GM21360 (cell line): ENCODE measurements at regions not wholly inside any gene's neighbourhood (a gene's known extent, or its start where the extent isn't known, plus 50 kb on each side); places are given as distances from the start of the nearest gene placed in this dataset.

ENCODE experiments used
- ATAC-seq: cut with Tn5 transposase; IDR thresholded peaks from one replicate; pipeline ENCODE4 v1.9.1; 2021; ENCODE audit warnings: mild to moderate bottlenecking, moderate library complexity; ENCODE audit not compliant: unreplicated experiment

DNA sequence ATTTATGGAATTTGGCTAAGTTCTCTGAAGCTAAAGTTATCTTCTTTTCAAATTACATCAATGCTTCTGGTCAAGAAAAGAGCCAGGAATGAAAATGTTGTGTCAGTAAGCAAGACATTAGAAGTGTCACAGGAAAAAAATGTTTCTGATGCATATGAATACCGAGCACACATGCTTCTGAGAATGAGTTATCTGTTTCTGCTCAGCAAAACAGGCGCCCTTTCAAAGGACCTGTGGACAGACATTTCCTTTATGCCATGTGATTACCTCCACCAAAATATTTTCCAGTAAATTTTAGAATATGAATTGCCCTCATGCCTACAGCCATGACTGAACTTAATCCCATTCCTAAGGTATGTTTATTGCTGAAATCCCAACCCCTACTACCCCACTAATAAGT is 55.4 kb upstream of the RNF180 start:
- no peak for ATAC-seq

DNA sequence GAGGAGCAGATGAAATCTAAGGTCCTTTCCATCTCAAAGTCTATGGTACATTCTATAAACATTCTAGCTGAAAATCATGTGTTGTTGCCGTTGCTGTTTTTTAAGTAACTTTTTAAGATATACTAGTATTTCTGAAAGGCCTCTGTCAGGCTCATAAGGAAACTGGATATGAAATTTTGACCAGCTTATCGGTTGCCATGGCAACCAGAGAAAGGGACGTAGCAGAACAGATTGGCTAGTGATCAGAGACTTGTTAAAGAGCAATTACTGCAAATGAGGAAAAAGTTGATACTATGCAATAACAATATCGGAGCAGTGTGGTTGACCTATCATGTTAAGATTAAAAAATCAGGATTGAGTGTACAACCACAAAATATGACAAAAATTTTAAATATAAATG is 57.0 kb upstream of the RNF180 start:
- no peak for ATAC-seq

DNA sequence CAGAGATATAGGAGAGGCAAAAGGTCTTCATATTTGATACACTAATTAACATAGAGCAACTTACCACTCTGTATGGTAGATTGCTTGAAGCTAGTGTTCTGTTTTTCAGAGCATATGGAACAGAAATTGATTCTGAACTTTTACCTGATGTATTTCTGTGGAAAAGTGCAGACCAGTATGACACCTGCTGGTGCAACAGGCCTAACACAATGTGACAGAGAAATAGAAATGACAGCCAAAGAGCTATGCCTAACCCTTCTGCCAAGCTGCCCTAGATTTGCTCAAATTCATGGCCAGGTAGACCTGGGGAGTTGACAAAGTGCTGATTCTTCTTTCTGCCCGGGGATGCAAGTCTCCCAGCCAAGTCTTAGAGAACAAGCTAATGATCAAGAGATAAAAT is 65.4 kb upstream of the RNF180 start:
- no peak for ATAC-seq

DNA sequence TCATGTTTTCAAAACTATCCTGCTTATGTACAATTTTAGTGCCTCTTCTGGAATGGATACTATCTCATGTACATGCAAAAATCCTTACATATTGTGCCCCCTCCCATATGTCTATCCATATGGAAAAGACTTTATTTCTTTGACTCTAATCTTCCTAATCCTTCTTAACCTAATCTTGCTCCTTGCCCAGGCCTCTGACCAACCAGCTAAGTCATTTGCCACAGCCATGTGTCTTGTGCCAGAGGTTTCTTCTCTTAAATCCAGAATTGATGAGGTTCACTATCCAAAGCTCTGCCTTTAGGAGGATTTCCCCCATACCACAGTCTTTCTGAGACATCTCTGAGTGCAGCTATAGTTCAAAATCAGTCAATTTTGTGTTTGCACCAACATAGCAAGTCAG is 68.9 kb upstream of the RNF180 start:
- no peak for ATAC-seq

DNA sequence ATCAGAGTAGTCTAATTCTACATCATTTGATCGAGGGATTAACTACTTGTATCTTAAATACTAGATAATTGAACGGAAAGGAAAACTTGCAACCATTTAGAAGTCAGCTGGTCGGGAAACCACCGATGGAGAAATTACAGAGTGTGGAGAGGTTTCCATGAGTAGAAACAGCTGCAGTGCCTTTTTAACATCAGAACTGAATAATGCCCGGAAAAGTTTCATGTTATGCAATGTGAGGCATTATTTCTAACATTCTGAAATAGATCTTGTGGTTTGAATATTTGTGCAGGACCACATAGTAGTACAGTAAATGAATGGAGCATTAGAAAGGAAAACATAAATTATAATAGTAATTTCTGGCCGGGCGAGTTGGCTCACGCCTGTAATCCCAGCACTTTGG is 88.1 kb upstream of the RNF180 start:
- no peak for ATAC-seq

DNA sequence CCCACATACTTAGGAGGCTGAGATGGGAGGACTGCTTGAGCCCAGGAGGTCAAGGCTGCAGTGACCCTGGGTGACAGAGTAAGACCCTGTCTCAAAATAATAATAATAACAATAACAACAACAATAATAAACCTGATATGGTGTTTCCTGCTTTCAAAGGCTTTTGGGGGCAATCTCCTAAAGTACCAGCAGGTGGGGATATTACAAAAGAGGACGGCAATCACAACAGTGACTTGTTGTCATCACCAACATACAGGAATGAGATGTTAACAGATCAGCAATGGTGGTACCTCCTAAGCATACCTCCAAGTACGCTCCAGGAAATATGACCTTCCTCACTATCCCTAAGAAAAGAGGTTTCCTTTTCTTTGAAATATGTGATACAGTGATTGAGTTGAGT is 91.1 kb upstream of the RNF180 start:
- ATAC-seq: peak; percentile 86

DNA sequence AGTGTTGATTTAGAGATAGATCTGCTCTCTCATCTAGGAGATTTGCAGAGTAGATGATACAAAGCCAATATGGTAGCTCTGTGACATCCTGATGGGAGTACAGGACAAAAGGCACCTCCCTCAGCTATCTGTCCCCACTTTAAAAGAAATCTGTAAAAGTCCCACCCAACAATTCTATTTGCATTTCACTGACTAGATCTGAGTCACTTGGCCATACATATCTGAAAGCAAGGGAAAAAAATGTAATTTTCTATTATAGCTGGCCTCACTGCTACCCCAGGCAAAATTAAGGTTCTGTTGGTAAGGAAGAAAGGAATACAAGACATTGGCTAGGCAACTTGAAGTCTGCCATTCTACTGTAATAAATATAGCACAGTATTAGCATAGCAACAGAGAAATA is 96.2 kb upstream of the RNF180 start:
- no peak for ATAC-seq

DNA sequence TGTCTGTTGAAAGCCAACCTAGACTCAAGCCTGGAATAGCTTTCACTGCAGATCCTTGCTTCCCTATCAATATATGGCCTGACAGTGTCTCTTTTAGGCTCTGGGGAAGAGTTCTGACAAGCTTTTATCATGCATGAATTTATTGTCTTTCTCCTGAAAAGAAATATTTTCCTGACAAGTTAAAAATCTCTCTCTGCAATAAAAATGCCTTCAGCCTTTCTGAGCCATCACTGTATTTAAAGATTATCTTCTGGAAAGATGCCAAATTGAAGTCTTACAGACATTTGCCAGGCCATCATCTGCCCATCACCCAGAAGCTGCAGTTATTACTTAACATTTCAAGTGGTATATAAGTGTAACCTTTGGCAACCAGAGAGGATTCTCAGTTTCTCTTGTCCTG is 88.1 kb upstream of the HTR1A start:
- no peak for ATAC-seq

DNA sequence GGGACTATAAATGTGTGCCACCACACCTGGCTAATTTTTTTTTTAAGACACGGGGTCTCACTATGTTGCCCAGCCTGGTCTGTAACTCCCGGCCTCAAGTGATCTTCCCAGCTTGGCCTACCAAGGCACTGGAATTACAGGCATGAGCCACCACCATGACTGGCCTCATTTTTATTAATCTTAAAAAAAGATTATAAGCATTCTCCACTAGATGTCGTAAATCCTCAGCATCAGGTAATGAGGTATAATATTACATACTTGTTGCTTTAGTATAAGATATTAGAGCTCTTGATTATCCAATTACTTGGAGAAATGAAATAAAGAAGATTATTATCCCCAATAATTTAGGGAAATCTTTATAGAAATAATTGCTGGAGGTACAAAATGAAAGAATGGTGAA is 78.2 kb upstream of the HTR1A start:
- ATAC-seq: no peak

DNA sequence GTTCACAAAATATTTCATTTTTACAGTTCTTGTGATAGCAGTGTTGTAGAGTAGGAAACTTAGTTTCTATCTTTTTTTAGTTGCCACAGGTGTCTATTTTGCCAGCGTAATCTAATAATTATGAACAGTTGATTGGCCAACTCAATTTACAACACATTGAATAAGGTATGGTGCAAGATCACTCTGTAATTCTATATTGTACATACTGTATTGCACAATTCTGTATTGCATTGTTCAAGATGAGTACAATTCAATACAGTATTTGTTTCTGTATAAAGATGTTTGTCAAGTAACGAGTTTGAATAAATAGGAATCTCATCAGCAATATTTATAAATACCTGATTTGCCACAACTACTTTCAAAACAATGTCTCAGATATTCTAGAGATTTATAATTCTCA is 64.2 kb upstream of the HTR1A start:
- ATAC-seq: no peak

DNA sequence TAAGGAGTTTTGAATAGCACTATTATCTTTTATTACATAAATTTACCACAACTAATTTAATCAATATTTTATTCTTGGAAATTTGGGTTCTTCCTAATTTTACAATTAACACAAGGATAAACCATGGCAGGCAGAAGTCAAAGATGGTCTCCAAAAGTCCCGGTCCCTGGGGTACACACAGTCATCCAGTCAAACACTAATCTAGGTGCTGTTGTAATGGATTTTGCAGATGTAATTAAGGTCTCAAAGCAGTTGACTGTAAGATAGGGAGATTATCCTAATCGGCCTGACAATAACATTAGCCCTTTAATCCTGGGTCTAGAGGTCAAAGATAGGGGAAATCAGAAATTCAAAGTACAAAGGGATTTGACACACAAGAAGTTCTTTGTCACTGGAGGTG is 57.5 kb upstream of the HTR1A start:
- no peak for ATAC-seq

DNA sequence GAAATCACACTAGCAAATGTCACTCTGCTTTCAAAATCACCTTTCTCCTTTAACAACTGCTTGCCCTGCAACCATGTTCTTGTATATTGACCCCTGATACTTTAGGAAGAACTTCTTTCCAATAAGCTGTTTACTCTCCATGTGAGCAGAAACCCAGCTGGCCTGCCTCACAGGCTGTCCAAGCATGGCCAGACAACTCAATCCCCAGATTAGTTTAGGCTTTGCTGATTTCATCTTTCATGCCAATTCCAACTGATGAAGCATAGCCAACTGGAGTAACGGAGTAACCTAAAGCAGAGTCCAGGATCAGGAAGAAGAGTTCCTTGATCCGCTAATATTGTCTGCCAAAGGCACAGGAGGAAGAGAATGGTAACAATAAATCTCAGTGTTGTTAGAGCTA is 56.7 kb upstream of the HTR1A start:
- no peak for ATAC-seq

DNA sequence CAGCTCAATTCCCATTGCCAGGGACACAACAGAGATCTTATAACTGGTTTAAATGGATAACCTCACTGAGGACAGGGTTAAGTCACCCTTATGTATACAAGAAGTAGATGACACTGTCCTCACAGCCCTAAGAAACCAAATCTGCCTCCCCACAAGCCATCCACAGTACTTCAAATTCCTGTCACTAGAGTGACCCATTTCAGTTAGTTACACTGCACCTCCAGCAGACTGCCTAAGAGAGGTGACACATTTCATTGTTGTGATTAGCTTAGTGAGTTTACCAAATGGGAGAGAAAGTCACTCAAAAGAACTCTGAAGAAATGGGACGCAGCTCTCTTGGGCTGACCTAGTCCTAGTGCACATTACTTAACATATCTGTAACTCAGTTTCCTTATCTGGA is 53.6 kb upstream of the HTR1A start:
- ATAC-seq: no peak
